ENCODE measurements at regions not wholly inside any gene's neighbourhood (a gene's known extent, or its start where the extent isn't known, plus 50 kb on each side); places are given as distances from the start of the nearest gene placed in this dataset.
"Not testable (repeated sequence)": the region's sequence is repeated elsewhere in the genome, so short reads cannot be mapped to it uniquely, and the experiment has no call there.

DNA sequence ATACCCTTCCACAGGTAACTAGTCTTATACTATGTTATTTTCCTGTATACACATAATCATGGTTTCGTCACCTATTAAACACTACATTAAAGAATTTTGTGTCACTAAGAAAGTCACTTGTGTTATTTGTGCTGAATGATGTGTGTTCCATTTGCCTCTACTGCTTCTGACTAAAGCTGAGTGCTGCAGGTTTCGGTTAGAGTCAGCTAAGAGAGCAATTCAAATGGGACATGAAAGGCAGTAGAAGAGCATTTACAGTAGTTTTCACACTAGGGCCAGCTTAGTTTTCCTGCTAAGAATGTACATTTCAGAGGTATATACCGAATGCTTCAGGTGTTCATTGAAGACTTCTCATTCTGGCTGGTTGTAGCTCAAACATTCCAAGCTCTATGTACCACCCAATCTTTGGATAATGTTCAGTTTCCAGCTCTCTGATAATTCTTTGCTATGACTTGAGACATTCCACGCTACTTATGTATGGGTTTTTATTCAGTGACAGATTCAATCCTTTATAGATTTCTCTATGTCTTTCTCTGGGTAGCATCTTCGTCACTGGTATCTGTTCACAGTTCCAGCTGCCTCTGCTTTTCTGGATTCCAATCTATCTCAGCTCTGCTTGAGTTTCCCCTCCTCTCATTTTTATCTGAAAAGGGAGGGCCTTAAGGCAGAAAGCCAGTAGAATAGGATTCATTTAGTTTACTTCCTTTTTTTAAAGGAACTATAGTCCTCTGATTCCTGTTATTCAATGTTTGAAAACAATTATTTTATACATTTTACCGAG is 164.4 kb downstream of the CXXC4 start:
- no peak for DNase-seq (ENCODE audit: low spot score)

- not testable (repeated sequence) for DNase-seq (ENCODE audit: low spot score)
Measured at GRCh38 chr4:104326991-104327694, 167.6 kb downstream of the CXXC4 start.

- DNase-seq (ENCODE audit: low spot score): no peak
Measured at GRCh38 chr4:104302731-104303130, 192.0 kb downstream of the CXXC4 start.

GRCh38 chr4:104294811-104295210 is 199.9 kb downstream of the CXXC4 start:
- DNase-seq (ENCODE audit: low spot score): no peak

GRCh38 chr4:104286867-104287266 is 207.8 kb downstream of the CXXC4 start:
- DNase-seq (ENCODE audit: low spot score): no peak

GRCh38 chr4:104283303-104283702 is 211.4 kb downstream of the CXXC4 start:
- DNase-seq (ENCODE audit: low spot score): no peak

GRCh38 chr4:104279744-104280143 is 214.9 kb downstream of the CXXC4 start:
- no peak for DNase-seq (ENCODE audit: low spot score)

GRCh38 chr4:104272966-104273365 is 221.7 kb downstream of the CXXC4 start:
- DNase-seq (ENCODE audit: low spot score): no peak

DNA sequence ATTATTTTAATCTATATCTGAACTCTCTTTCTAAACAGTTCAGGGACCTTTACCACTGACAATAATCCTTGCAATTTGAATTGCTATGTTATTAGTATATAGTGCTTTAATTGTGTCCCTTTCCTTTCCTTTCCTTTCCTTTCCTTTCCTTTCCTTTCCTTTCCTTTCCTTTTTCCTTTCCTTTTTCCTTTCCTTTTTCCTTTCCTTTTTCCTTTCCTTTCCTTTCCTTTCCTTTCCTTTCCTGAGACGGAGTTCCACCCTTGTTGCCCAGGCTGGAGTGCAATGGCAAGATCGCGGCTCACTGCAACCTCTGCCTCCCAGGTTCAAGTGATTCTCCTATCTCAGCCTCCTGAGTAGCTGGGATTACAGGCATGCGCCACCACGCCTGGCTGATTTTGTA is 225.1 kb downstream of the CXXC4 start:
- not testable (repeated sequence) for DNase-seq (ENCODE audit: low spot score)

DNA sequence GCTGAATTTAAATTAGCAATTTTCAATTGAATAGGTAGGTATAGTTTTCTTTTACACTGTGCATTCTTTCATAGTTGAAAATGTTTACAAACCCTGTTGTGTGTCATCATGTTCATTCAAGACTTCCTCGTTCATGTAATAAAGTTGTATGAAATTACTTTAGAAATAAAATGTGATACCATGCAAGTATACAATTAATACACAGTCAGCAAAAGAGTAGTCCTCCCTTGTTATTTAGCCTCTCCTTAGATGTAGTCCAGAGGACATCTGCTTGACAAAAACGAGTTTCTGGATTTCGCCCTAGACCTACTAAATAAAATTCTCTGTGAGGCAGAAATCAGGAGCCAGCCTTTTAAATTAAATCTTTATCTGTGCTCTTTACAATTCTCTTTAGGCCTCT is 231.6 kb downstream of the CXXC4 start:
- no peak for DNase-seq (ENCODE audit: low spot score)

DNA sequence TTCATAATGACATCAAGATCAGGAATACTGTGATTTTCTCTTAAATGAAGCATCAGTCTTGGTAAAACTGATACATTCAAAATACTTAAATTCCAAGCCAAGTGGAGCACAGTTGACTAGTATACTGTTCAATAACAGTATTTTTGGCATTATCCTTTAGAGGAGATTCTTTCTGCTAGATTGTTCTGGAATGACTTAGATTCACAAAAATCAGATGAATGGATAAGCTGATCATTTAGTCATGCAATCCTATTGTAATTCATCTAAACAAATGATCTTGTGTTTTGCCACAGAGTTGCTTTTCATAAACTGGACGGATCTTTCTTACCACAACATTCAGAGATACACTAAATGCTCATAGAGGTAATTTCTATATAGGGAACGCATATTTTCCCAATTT is 232.0 kb downstream of the CXXC4 start:
- DNase-seq (ENCODE audit: low spot score): no peak

DNA sequence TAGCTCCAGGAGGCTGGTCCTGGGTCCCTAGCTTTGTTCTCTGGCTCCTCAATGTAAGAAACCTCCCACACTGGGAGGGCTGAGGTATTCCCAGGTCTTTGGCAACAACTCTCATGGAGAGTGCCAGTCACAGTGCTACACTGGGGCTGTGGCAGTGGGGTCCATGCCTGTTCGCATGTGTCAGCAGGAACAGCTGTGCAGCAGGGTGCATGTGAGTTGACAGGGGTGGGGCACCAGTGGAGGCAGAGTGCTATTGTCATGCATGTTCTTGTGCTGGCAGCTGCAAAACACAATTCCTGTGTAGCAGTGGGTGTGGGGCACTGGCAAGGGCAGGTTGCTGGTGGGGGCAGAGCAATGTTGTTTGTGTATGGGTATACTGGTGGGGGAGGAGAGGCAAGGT is 246.0 kb downstream of the CXXC4 start:
- no peak for DNase-seq (ENCODE audit: low spot score)

DNA sequence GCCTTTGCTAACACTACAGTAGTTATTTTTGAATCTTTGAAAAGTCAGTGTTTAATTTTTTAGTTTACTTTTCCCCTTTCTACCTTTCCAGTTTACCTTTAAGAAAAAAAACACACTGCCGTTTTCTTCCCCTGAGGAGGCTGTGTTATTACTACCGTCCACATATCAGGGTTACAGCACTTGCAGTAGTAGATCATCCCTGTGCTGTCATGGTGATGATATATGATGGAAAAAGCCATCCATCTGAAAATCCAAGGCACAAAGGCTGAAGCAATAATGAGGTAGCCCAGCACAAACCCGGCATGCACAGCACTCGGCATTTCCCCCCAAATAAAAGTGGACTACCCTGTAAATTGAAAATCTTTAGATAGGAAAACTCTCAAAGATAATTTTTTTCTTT is 258.7 kb downstream of the CXXC4 start:
- no peak for DNase-seq (ENCODE audit: low spot score)

- DNase-seq (ENCODE audit: low spot score): no peak
Measured at GRCh38 chr4:104217526-104217925, 277.2 kb downstream of the CXXC4 start.

- DNase-seq (ENCODE audit: low spot score): no peak
Measured at GRCh38 chr4:104211657-104212056, 283.0 kb downstream of the CXXC4 start.

GRCh38 chr4:104210420-104210819 is 284.3 kb downstream of the CXXC4 start:
- no peak for DNase-seq (ENCODE audit: low spot score)

- DNase-seq (ENCODE audit: low spot score): no peak
Measured at GRCh38 chr4:104206784-104207183, 287.9 kb downstream of the CXXC4 start.

GRCh38 chr4:104205116-104205515 is 289.6 kb downstream of the CXXC4 start:
- no peak for DNase-seq (ENCODE audit: low spot score)

DNA sequence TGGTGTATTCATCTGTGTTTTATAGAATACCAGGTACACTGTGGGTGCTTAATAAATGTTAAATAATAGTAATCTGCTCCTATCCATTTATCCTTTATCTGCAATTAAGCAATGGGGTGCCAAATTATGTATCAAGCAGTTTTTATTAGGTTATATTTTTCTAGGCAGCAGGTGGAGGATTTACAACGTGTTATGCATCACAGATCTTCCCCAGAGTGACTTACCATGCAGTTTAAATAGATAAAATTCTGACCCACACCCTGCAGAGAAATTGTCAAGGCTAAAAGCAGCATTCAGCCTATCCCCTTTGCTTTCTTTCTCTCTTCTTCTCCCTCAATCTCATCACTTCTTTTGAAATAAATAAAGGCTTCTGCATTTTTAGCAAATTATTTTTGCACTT is 306.4 kb downstream of the CXXC4 start:
- no peak for DNase-seq (ENCODE audit: low spot score)

- no peak for DNase-seq (ENCODE audit: low spot score)
Measured at GRCh38 chr4:104169437-104169836, 325.3 kb downstream of the CXXC4 start.

DNA sequence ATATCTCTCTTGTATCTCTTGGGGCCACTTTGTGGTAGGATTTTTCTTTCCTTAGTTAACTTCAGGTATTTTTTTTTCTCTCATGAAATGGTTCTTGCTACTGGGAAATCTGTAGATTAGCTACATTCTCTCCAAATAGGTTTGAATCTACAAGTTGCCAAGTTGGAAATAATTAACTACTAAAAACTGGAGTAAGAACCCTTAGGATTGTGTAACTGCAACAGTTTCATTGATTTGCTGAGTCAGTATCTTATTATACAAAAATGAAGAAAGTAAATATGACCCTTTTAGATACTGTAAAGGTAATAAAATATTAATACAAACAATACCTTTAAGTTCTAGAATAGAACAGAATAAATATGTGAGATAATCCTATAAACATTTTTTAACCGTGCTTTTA is 327.9 kb downstream of the CXXC4 start:
- DNase-seq (ENCODE audit: low spot score): no peak

GRCh38 chr4:104163820-104164219 is 330.9 kb downstream of the CXXC4 start:
- no peak for DNase-seq (ENCODE audit: low spot score)

DNA sequence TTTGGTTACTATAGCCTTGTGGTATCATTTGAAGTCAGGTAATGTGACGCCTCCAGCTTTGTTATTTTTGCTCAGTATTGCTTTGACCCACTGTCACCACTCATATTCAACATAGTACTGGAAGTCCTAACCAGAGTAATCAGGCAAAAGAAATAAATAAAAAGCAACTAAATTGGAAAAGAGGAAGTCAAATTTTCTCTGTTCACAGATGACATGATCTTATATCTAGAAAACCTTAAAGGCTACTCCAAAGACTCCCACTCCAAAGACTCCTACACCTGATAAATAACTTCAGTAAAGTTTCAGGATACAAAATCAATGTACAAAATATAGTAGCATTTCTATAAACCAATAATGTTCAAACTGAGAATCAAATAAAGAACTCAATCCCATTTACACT is 348.6 kb downstream of the CXXC4 start:
- no peak for DNase-seq (ENCODE audit: low spot score)

DNA sequence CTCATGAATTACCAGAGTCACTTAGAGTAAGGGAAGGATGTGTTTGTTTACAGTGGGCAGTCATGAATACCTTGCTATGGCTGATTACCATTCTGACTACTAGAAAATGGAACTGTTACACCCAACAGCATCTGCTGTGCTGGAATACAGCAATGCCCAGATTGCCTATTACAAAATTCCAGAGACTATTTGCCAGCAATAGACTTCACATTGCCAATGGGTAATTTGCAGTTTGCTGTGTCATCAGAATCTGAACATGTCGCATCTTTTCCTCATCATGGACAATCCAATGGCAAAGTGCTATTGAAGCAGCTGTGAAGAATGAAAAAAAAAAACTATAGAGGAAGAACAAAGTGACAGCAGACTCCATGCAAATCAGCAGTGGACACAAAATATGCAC is 356.6 kb downstream of the CXXC4 start:
- no peak for DNase-seq (ENCODE audit: low spot score)

Data from SW480 (cell line).